NOMO-1 treated with DMSO at 0.1 percent for 48 hours (cell line): ENCODE measurements at regions not wholly inside any gene's neighbourhood (a gene's known extent, or its start where the extent isn't known, plus 50 kb on each side); places are given as distances from the start of the nearest gene placed in this dataset.

Experiments used
- DNase-seq: peaks from one replicate; lab custom pipeline; 2025; ENCODE audit not compliant: unreplicated experiment; lab: John Stamatoyannopoulos, UW

GRCh38 chr17:33512113-33512512 lies 219.0 kb upstream of the ASIC2 start:
- DNase-seq, result no peak

- no peak for DNase-seq
Observed at GRCh38 chr17:33513769-33514168, 220.7 kb upstream of the ASIC2 start.

DNA sequence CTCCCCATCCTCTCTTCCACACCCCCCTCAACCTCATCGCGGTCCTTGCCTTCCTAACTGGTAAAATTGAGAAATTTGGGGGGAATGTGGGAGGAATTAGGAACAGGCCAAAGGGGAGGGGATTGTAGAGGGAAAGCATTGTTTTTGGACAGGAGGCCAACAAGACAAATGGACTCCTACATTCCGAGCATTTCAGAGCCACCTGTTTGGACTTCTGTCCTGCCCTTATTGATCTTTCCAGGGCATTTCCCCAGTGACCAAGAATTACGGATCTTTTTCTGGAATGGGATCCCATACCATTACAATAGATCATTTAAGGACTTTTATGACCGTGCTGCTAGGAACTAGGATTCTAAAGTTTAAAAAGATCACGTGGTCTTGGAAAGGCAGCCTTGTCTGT lies 221.3 kb upstream of the ASIC2 start:
- DNase-seq, result no peak

DNA sequence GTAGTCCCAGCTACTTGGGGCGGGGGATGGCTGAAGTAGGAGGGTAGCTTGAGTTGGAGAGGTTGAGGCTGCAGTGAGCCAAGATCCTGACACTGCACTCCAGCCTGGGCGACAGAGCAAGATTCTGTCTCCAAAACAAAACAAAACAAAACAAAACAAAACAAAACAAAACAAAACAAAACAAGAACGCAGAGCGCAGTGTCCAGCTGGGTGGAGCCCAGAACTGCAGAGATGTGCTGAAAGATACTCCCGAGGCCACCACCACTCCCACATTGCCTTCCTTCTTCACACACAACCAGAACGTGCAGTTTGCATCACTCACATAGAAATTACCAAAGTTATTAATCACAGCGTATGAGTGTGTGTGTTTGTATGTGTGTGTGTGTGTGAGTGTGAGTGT lies 222.9 kb upstream of the ASIC2 start:
- no peak for DNase-seq

GRCh38 chr17:33516645-33517044 lies 223.6 kb upstream of the ASIC2 start:
- no peak for DNase-seq

GRCh38 chr17:33517746-33518145 lies 224.7 kb upstream of the ASIC2 start:
- peak; percentile 52 for DNase-seq

GRCh38 chr17:33519692-33520091 lies 226.6 kb upstream of the ASIC2 start:
- no peak for DNase-seq

- peak; percentile 36 for DNase-seq
Observed at GRCh38 chr17:33520426-33521330, 227.6 kb upstream of the ASIC2 start.

- DNase-seq, result no peak
Observed at GRCh38 chr17:33521784-33522183, 228.7 kb upstream of the ASIC2 start.

DNA sequence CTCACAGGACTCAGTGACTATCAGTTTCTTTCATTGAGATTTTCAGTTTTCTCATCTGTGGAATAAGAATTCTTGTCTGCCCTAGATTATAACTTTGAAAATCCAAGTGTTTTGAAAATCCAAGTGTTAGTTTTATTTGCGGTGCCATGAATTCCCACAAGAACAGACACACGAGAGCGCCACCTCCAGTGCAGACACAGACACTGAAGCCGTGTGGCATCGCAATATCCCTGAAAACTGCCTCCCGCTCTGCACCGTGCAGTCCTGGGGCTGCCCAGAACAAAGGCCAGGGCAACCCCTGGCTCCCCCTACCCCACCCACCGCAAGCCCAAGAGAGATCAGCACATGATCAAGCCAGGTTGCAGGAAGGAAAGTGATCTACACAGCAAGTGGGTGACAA lies 229.5 kb upstream of the ASIC2 start:
- DNase-seq, result no peak

- DNase-seq, result peak; percentile 56
Observed at GRCh38 chr17:33523577-33523981, 230.5 kb upstream of the ASIC2 start.

DNA sequence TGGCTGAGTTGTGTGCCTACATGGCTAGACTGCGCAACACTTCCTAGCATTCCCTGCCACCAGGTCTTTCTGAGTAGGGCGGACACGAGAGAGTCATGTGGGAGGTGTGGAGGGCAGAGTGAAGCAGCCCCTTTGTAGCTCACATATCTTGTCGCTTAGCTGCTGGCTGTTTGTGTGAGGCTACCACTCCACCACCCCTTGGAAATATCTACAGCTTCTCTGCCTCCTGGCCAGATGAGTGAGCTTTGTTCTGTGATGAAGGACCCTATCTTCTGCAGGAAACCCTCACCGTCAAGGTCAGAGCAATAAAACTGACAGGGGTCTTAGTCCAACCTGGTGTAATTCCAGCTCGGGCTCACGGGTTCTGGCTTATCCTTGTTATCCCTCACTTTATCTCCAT lies 232.1 kb upstream of the ASIC2 start:
- no peak for DNase-seq

GRCh38 chr17:33526717-33527116 lies 233.6 kb upstream of the ASIC2 start:
- no peak for DNase-seq

GRCh38 chr17:33527290-33527689 lies 234.2 kb upstream of the ASIC2 start:
- no peak for DNase-seq

DNA sequence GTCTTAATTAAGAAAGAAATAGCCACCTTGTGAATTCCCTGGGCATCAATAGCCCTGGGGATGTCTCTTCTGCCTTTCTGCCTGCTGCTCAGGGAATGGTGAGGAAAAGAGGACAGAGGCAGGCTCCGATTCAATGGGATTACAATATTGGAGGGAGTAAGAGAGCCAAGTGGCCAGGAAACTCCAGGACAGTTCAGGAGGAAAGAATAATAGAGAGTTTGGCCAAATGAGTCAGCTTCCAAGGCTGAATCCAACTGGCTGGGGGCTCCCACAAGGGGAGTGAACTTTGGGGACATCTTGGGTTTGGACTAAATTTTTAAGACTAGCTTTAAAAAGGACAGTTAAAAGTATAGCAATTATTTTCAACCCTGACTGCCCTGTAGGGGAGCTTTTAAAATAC lies 235.8 kb upstream of the ASIC2 start:
- DNase-seq, result no peak

DNA sequence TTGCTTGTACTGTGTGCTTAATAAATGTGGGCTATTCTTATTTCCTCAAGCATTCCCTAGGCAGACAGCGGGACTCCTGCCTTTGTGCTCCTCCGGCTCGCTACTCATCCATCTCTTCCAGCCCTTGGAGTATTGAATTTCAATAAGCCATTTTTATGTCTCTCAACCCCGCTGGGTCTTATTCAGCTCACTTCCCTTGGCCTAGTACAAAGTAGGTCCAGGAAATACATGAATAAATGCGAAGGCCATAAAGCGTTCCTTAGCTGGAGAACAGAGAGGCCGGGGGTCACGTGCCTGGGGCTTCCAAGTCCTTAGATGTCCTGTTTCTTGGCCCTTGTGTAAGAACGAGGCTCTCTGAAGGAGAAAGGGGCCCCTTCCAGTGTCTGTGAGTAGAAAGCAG lies 236.7 kb upstream of the ASIC2 start:
- no peak for DNase-seq

- DNase-seq, result no peak
Observed at GRCh38 chr17:33531311-33531710, 238.2 kb upstream of the ASIC2 start.

DNA sequence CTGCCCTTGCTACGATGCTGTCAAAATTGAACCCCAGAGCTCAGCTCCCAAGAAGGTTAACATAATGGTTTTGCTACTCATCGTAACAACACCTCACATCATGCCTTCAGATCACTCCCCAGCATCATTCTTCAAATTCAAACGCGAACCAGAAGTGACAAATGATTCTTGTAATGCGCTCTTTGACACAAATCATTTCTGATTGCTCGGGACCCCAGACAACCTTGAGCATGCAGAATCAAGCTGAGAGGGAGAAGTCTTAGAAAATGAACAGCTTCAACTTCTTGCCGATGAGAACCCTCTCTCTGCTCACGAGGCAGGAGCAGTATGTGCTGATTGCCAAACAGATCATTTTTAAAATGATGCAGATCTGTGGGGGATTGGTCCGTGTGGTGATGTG lies 241.0 kb upstream of the ASIC2 start:
- no peak for DNase-seq

DNA sequence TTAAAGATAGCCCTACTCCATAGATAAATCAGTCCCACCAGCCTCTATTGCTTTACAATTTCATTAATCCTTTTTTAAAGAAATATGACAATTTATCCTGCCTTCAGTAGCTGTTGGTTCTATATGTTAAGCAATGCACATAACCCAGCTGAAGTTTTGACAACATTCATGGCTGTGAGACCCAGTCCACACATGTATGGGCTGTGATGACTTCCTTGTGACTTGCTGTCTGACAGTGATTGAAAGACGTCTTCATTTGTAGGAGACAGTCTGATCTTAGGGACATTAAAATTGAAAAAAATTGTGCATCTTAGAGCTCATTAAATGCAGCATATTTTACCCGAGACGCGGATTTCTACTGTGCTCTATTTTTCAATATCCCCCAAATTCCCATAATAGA lies 252.0 kb upstream of the ASIC2 start:
- DNase-seq, result no peak

- DNase-seq, result no peak
Observed at GRCh38 chr17:33550261-33550660, 257.2 kb upstream of the ASIC2 start.

GRCh38 chr17:33551075-33551474 lies 258.0 kb upstream of the ASIC2 start:
- no peak for DNase-seq

DNA sequence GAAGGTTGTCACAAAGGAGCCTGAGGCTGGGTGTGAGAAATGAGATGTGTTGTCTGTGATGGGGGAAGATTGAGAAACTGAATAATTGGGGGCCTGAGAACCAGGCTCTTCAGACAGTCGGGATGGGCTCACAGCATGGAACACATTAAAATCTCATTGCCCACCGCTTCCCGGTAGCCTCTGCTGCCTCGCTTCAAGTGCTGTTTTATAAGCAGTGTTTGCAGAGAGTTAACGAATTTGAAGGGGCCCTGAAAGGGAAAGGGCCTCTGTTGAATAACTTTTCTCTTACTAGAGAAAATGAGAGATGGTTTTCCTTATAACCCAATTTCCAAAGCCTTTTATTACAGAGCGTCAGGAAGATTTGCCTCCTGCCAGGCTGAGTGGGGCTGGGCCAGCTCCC lies 258.8 kb upstream of the ASIC2 start:
- no peak for DNase-seq

GRCh38 chr17:33560165-33560564 lies 267.1 kb upstream of the ASIC2 start:
- DNase-seq, result no peak
